ENCODE measurements at regions not wholly inside any gene's neighbourhood (a gene's known extent, or its start where the extent isn't known, plus 50 kb on each side); places are given as distances from the start of the nearest gene placed in this dataset.

DNA sequence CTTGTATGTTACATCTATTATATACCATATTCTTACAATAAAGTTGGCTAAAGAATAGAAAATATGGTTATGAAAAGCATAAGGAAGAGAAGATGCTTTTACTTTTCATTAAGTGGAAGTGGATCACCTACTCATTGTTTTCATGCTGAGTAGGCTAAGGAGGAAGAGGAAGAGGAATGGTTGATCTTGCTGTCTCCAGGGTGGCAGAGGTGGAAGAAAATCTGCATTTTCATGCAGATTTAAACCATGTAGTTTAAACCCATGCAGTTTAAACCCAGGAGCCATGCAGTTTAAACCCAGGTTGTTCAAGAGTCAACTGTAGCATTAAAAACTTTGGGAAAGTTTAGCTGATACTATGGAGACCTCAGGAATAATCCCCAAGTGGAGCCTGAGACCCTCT is 214.8 kb upstream of the NAALADL2 start:
- TF ChIP-seq, protein P1, sequence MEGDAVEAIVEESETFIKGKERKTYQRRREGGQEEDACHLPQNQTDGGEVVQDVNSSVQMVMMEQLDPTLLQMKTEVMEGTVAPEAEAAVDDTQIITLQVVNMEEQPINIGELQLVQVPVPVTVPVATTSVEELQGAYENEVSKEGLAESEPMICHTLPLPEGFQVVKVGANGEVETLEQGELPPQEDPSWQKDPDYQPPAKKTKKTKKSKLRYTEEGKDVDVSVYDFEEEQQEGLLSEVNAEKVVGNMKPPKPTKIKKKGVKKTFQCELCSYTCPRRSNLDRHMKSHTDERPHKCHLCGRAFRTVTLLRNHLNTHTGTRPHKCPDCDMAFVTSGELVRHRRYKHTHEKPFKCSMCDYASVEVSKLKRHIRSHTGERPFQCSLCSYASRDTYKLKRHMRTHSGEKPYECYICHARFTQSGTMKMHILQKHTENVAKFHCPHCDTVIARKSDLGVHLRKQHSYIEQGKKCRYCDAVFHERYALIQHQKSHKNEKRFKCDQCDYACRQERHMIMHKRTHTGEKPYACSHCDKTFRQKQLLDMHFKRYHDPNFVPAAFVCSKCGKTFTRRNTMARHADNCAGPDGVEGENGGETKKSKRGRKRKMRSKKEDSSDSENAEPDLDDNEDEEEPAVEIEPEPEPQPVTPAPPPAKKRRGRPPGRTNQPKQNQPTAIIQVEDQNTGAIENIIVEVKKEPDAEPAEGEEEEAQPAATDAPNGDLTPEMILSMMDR (IDR thresholded peaks at IDR 0.05) = no peak
- no peak for TF ChIP-seq POLR2A (IDR thresholded peaks at IDR 0.05)

All from esophagus squamous epithelium (tissue), 4 donors.